ENCODE measurements at regions not wholly inside any gene's neighbourhood (a gene's known extent, or its start where the extent isn't known, plus 50 kb on each side); places are given as distances from the start of the nearest gene placed in this dataset.

DNA sequence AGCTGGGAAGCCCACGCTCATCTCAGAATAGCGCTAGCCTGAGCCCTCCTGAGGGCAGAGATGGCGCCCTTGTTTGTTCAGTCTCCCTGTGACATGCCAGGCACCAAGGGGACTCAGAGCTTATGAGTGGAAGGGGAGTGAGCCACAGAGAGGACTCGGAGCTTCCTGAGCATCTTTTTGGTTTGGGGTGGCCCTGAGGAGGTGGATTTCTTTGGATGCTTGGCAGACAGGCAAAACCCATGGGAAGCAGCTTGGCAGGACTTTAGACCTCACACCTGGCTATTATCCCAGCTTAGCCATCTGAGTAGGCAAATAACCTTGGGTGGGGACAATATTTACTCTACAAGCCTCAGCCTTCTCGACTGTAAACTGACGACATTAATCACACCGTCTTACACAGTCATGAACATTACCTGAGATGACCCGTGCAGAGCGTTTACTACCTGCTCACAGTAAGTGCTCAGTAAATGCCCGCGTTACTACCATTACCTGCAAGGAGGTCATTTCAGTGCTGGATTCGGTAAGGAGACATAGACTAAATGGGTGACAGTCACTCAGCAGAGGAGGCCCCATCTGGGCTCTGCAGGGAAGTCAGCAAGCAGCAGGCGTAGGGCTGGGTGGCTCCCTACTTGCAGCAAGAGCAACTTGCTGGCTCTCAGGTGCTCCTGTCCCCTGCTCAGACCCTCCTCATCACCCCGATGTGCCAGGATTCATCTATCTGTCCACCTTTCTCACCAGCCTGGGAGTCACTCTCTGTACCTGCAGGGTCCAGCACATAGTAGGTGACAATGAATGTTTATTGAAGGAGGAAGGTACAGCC, 54.9 kb downstream of the KLHDC7A start:
- no peak for DNase-seq

DNA sequence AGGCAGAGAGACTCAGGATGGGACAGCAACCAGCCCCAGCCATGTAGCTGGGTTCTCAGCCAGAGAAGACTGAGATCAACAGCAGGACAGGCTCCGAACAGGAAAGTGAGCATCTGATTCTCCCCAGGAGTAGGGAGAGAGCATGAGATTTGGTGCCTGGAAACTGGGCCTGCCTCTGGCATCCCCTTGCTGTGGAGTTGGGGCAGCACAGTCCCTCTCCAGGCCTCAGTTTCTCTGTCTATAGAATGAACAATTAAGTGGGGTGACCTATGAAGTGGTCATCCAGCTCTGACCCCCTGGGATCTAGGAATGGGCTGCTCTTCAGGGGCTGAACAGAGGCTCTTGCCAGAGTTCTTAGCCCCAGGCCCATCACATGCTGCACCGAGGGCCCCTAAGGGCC, 55.6 kb downstream of the KLHDC7A start:
- DNase-seq, result no peak

DNA sequence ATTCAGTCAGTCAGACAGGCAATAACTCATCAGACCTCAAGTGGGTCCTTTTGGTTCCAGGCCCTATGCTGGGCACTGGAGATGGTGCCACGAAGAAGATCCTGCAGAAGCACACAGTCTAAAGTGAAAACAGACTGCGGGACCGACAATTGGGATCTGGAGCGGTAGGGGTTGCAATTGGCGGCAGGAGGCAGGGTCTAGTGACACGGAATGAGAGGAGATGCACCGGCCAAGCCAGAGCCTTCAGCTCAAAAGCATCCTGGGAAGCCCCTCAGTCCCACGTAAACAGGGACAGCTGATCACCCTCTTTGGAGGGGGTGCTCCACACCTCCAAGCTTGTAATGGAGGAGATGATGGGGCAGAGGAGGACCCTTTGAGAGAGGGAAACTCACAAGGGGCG, 56.2 kb downstream of the KLHDC7A start:
- no peak for DNase-seq

DNA sequence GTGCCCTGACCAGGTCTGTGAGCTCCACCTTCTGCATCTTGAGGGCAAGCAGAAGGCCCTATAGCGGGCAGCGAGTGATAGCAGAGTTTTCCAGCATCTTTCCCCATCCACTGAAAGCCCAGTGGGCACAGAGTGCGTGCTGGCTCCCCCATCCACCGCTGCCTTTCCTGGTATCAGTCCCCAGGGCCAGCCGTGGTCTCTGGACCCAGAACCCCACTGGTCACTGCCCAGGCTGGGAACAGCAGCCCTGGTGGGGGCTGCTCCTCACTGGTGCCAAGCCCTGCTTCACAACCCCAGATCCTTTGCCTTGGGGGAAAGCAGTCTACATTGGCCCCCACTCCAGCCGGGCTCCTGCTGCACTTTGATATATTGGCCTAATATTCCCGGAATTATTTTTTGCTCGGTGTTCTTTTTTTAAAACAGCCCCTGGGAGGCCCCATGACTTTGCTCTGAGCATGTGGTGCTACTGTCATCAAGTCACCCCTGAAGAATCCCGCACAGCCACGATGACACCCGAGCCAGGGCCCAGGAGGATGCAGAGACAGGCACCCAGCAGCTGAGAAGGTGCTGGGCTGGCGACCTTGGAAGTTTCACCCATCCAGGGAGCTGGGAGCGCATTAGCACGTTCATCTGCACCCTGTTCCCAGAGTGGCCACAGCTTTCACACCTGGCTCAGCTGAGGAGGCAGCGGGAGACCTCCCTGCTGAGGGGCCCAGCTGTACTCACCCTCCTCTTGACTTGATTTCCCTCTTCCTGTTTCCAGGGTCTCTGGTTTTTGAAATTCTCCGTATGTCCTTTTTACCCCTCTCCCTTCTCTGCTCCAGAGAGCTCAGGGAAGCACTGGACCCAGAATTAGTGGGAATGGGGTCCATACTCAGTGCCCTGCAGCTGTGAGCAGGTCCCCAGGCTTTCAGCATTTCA, 56.9 kb downstream of the KLHDC7A start:
- no peak for DNase-seq

DNA sequence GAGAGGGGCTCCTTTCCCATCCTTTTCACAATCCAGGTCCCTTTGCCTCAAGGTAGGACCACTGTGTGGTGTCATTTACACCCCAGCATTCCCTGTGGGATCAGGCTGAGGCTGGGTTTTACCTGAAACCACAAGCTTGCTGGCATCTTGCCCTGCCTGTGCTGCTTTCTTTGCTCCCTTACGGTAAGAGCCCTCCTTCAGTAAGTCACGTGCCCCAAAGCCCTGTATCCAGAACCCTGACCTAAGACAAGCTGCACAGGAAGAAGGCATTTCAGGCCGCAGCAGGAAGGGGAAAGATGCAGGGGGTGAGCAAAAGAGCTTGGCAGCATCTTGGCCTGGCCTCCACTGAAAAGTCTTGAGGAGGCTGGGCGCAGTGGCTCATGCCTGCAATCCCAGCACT, 58.4 kb downstream of the KLHDC7A start:
- DNase-seq, result no peak

DNA sequence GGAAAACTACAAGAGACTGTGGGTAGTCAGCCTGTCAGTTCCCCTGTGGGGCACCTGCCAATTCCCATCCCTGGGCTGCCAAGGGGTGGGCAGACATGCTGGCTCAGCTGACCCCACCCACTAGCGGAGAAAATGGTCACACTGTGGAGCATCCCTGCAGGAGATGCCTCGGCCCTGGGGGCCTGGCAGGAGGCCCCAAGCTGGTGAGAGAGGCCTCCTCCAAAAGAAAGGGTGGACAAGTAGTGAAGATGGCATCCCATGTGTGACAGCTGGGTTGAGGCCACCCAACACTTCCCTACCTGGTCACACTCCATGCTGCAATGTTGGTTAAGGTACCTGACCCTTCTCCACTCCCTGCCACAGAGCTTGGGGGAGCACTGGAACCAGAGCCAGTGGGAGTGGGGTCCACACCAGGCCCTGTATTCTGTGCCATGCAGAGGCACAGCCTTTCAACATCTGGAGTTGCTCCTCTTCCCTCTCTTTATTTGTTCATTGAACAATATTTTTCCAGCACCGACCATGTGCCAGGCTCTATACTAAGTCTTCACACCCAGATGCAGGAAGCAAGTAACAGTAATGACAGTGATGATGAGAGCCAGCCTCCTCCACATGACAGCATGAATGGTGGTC, 59.5 kb downstream of the KLHDC7A start:
- DNase-seq, result no peak

DNA sequence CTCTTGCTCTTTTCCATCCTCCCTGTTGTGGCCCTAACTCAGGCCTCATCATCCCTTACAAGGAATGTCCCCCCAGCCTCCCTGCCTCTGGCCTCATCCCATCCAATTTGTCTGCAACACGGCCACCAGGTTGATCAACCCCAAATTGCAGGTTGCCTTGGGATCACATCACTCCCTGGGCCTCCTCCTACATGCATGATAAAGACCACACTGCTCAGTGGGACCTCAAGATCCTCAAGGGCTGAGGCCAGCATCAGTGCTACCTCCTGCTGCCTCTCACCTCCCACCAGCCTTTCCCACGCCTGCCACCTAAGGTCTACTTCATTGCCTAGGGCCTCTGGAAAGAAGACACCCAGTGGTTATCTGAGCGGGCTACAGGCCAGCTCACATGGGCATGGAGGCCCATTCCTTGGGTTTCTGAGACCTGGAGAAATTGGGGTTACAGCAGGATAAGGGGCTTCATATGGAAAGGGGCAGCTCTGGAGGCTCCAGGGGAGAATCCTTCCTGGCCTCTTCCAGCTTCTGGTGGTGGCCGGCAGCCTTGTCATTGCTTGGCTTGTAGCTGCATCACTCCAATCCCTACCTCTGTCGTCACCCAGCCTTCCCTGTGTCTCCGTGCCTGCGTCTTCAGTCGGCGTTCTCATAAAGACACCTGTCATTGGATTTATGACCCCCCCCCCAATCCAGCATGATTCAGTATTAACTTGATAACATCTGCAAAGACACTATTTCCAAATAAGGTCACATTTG, 60.5 kb downstream of the KLHDC7A start:
- DNase-seq, result no peak

DNA sequence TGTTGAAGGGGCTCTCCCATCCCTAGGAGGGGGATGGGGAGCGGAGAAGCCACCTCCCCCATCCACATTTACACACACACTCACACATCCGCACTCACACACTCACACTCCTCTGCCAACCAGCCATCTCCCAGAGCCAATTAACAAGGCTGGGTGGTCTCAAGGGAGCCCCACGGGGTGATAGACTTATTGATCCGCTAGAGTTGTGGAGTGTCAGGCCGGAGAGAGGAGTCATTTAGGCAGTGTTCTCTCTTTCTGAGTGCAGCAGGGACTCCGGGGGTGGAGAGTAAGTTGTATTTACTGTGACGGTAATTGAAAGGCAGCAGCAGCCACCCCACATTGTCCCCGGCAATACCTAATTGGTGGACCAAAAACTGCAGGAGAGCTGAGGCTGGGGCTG, 61.6 kb downstream of the KLHDC7A start:
- no peak for DNase-seq

DNA sequence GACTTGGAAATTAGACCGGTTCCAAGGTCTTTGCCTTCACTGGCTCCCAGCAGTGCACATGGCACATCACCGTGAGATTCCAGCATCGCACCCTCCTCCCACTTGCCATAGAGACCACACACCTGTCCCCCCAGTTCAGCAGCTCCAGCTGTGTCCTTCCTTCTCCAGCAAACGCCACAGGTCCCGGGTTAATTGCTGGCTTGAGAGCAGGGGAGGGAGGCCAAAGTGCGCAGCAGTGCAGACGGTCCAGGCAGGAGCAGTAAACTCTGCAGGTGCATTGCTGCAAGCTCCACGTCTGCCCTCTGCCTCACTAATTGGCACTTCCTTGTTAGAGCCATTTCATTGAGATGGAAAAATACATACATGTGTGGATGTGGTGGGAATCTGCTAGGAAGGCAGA, 65.3 kb downstream of the KLHDC7A start:
- no peak for DNase-seq

DNA sequence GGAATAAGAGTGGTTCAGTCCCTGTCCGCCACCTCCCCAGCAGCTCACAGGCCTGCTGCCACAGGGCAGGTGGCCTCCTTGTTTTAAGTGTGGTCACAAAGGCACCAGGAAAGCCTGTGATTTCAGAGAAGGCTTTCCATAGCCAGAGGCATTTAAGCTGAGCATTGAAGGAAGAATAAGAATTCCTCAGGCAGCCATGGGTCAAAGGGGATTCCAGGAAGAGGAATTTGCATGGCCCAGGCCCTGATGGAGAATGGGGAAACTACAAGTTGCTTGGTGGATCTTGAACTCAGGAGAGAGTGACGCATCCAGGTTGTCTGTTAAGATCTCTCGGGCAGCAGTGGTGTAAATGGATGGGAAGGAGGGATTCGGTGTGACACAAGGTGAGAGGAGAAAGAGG, 66.7 kb downstream of the KLHDC7A start:
- DNase-seq, result no peak

DNA sequence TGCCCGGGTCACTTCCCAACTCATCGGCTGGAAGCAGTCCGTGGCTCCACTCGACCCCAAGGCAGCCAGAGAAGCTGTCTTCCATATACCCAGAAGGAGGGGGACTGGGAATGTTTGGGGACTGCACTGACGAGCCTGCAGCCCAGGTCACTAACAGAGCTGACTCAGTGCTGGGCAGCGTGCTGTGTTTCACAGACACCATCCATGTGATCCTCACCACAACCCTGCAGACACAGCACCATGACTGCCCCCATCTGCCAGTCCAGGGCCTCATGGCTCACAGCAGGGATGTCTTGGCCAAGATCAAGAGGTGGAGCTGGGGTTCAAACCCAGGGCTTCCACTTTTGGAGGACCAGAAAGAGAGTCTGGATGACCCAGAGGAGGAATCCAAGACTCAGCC, 67.9 kb downstream of the KLHDC7A start:
- DNase-seq, result no peak

DNA sequence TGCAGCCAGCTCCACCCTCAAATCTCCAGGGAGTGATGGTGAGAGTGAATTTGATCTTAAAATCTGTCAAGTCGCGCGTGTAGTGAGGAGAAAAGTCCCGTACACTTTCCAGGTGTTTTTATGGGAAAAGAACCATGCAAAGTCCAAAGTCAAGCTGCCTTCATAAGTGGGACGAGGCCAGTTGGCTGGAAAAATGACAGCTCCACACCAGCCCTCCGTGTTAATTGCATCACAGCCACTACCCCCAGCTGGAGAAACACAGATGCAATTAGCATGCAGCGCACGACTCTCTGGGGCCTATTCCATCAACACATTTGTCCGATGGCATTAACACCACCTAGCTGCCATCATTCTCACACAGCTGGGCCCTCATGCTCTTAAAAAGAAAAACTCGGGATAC, 68.4 kb downstream of the KLHDC7A start:
- no peak for DNase-seq

DNA sequence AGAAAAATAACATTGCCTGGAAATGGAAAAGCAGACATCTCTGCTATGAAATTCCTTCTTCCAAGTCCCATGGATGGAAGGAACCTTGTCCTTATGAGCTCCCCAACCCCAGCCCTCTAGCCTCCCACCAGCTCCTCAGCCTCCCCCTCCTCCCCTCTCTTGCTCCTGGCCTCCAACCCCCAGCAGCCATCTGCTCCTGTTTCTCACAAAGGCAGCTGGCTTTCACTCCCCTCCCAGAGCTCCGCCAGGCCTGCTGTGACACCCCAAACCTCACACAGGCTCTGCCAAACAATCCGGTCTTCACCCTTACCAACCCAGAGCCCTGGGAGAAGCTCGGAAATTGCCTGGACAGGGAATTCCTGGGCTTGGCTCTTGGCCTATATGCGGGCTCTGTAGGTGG, 69.2 kb downstream of the KLHDC7A start:
- no peak for DNase-seq

DNA sequence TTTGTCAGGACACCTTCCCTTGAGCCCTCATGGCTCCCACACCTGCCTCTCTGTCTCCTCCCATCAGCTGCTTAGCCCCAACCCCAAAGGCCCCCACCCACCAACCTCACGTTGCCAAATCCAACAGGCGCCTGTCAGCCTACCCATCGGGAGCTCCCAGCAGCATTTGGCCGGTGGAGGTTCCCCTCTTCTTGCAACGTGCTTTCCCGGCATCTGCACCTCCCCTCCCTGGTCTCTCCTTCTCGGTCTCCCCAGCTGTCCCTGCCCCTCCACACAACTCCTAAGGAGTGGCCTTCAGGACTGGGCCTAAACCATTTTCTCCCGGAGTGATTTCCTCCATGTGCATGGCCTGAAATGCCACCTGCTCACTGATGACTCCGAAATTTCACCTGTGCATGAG, 71.9 kb downstream of the KLHDC7A start:
- DNase-seq, result no peak

DNA sequence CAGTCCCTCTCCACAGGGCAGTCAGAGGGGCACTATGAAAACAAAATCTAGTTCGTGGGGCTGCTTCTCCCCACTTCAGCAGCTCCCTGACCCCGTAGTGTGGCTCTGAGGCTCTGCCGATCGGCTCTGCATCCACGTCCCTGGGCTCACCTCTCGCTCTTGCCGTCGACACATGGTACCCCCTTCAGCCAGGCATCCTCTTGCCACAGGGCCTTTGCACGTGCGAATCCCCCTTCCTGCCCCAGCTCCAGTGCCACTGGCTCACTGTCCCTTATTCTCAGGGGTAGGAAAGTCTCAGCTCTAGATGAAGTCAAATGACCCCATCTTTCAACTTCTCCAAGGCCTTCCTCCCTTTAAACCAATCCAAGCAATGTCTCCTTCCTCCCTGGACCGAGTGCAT, 72.7 kb downstream of the KLHDC7A start:
- no peak for DNase-seq

DNA sequence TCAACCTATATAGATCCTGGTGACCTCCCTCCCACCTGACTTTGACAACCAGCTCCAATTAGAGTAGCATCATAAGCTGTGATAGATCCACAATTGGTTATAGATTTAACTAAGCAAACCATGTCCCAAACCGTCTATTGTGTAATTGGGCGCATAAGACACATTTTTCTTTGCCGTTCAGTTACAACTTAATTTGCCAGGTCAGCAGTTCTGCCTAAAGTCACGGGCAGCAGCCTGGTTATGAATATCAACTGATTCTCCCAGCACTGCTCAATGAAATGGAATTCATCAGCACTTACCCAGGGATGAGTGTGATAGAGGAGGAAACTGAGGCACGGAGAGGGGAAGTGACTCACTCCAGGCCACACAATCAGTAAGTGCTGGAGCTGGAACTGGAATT, 73.4 kb downstream of the KLHDC7A start:
- no peak for DNase-seq

DNA sequence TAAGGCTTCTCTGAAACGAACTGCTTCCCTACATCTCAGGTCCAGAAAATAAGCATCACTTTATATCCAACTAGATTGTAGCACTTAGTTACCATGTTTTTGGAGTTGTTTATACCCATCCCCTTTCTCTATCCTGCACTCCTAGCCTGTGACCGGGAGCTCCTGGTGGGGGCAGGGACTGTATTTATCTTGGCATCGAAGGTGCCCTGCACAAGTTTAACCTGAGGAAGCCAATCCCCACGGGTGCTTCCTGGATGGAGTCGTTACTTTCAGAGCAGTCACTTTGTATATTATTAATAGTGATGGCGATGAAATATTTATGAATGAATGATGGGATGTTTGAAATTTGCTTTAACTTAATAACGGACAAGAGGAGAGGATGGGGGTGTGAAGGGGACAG, 73.9 kb downstream of the KLHDC7A start:
- DNase-seq, result no peak

DNA sequence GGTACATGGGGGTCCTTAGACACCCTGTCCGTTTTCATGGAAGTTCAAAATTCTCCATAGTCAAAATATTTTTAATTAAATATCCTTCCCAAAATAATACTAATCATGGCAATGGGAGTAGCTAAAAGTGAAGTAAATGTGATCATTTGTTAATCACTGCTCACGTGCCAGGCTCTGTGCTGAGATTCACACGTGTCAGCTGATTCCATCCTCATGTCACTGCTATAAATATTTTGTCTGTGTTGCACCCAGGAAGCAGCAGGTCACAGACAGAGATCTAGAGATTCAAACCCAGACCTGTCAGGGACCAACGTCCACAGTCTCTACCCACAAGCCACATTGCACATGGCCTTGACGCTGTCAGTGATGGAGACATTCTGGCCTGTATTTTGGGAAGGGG, 74.3 kb downstream of the KLHDC7A start:
- no peak for DNase-seq

DNA sequence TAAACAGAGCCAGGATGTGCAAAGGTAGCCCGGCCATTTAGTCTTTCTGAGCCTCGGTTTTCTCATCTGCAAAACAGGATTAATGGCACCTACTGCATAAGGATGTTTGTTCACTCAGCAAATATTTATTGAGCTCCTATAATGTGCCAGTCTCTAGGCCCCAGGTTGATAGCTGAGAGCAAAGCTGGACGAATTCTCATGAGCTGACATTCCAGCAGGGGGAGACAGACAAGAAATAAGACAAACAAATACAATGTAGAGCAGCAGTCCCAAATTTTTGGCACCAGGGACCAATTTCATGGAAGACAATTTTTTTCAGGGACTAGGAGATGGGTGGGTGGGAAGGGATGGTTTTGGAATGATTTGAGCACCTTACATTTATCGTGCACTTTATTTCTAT, 74.3 kb upstream of the PAX7 start:
- no peak for DNase-seq

DNA sequence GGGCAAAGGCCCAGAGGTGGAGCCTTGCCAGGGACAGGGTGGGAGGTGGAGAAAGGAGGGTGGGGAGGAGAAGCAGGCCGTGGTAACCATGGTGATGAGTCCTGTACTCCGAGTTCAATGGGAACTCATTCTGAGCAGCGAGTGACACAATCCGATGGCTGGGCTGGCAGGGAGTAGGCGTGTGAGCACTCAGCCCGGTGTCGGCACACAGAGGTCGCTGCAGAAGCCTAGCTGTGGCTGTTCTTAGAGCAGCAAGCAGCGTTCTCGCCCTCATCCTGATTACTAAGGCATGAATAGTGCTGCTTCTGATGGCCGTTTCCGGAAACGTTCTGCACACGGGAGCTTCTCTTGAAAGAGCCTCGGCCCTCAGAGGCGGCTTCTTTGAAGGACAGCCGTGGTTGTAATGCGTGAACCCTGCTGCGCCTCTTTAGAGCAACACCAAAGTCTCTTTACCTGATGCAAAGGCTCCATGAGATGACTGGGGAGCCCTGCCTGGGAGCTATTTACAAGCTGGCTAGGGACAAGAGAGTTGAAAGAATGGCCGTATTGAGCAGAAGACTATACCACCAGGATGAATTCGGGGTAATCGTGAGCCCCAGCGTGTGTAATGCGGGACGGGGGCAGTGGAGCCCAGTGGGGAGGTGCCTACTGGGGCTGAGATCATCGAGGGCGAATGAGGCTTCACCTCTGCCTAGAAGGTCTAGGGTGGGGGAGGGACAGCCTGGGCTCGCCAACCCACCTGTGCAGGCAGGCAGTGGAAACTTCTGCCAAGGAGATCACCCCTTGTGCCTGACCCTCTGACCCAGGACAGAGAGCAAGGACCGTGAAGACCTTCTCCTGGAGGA, 72.8 kb upstream of the PAX7 start:
- DNase-seq, result no peak

DNA sequence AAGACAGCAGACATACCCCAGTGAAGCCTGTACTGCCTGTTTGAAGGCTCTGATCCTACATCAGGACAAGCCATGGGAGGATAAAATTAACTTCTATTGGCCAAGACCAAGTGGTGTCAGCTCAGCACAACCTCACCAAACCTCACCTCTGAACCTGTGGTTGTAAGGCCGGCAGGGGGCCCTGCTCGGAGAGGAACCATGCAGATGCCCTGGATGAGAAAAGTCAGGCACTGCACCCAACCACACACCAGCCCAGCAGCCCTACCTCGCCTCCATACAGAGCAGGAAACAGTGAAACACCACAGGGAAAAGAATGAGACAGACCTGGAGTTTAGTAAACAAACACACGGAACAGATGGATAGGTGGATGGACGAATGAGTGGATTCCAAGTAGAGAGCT, 70.0 kb upstream of the PAX7 start:
- no peak for DNase-seq

DNA sequence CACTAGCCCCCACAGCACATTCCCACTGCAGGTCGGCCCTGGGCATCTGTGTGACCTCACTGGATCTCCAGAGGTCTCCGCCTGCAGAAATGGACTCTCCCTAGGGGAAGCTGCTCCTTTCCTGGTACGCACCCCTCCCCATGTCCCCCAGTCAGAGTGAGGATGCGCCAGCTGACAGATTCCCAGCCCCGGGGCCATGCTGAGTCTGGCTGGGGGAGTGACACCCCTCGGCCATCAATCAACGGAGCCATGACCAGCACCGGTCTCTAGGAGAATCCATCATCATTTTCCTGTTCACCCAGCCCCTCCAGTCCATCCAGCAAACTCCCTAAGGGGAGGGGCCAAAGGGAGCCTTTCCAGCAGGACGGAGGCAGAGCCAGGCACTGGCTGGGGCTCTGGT, 68.7 kb upstream of the PAX7 start:
- DNase-seq, result no peak

Data from activated CD8-positive, alpha-beta memory T cell treated with anti-CD3 and anti-CD28 coated beads, Interleukin-2, amount 50 U/mL, for 4 hours (primary cell).